ENCODE measurements at regions not wholly inside any gene's neighbourhood (a gene's known extent, or its start where the extent isn't known, plus 50 kb on each side); places are given as distances from the start of the nearest gene placed in this dataset.
"Not testable (repeated sequence)": the region's sequence is repeated elsewhere in the genome, so short reads cannot be mapped to it uniquely, and the experiment has no call there.

- DNase-seq (ENCODE audit: low read depth), result peak; percentile 88
These were observed 142.8 kb downstream of the DLL1 start for GRCh38 chr6:170147832-170148708.

GRCh38 chr6:170147056-170147787 lies 143.7 kb downstream of the DLL1 start:
- H3K4me3 ChIP-seq (ENCODE audit: low read depth, low read length), result no peak overlapping the region
- TF ChIP-seq, protein P1, sequence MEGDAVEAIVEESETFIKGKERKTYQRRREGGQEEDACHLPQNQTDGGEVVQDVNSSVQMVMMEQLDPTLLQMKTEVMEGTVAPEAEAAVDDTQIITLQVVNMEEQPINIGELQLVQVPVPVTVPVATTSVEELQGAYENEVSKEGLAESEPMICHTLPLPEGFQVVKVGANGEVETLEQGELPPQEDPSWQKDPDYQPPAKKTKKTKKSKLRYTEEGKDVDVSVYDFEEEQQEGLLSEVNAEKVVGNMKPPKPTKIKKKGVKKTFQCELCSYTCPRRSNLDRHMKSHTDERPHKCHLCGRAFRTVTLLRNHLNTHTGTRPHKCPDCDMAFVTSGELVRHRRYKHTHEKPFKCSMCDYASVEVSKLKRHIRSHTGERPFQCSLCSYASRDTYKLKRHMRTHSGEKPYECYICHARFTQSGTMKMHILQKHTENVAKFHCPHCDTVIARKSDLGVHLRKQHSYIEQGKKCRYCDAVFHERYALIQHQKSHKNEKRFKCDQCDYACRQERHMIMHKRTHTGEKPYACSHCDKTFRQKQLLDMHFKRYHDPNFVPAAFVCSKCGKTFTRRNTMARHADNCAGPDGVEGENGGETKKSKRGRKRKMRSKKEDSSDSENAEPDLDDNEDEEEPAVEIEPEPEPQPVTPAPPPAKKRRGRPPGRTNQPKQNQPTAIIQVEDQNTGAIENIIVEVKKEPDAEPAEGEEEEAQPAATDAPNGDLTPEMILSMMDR (IDR thresholded peaks at IDR 0.05; ENCODE audit: low read depth, low read length), result no peak
- TF ChIP-seq MAX (IDR thresholded peaks at IDR 0.05; ENCODE audit: low read depth, low read length), result no peak
- no peak for TF ChIP-seq MYC (IDR thresholded peaks at IDR 0.05; ENCODE audit: low read depth, low read length)
- no peak for TF ChIP-seq POLR2A (IDR thresholded peaks at IDR 0.05; ENCODE audit: extremely low read depth, insufficient read length)
- no peak for DNase-seq (ENCODE audit: low read depth)

More at GRCh38 chr6:170147832-170148708, 142.8 kb downstream of the DLL1 start:
- TF ChIP-seq POLR2A (IDR thresholded peaks at IDR 0.05; ENCODE audit: extremely low read depth, insufficient read length), result no peak
- TF ChIP-seq, protein P1 (IDR thresholded peaks at IDR 0.05; ENCODE audit: low read depth, low read length), result no peak
- TF ChIP-seq MAX (IDR thresholded peaks at IDR 0.05; ENCODE audit: low read depth, low read length), result no peak; the same call in 1 of the 2 replicates
- no peak for TF ChIP-seq MYC (IDR thresholded peaks at IDR 0.05; ENCODE audit: low read depth, low read length)
- H3K4me3 ChIP-seq (ENCODE audit: low read depth, low read length), result no peak overlapping the region

- DNase-seq (ENCODE audit: low read depth), result no peak
- TF ChIP-seq MYC (IDR thresholded peaks at IDR 0.05; ENCODE audit: low read depth, low read length) (no peak), MAX (IDR thresholded peaks at IDR 0.05; ENCODE audit: low read depth, low read length) (no peak), POLR2A (IDR thresholded peaks at IDR 0.05; ENCODE audit: extremely low read depth, insufficient read length) (no peak)
- TF ChIP-seq, protein P1 (IDR thresholded peaks at IDR 0.05; ENCODE audit: low read depth, low read length), result no peak
- H3K4me3 ChIP-seq (ENCODE audit: low read depth, low read length), result no peak overlapping the region
These were observed 144.2 kb downstream of the DLL1 start for GRCh38 chr6:170146640-170147039.

DNA sequence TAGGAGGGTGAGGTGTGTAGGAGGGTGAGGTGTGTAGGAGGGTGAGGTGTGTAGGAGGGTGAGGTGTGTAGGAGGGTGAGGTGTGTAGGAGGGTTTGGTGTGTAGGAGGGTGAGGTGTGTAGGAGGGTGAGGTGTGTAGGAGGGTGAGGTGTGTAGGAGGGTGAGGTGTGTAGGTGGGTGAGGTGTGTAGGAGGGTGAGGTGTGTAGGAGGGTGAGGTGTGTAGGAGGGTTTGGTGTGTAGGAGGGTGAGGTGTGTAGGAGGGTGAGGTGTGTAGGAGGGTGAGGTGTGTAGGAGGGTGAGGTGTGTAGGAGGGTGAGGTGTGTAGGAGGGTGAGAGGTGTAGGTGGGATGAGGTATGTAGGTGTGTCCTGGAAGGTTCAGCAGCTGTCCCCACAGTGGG lies 144.7 kb downstream of the DLL1 start:
- H3K4me3 ChIP-seq (ENCODE audit: low read depth, low read length); DNase-seq (ENCODE audit: low read depth): not testable (repeated sequence)

- DNase-seq (ENCODE audit: low read depth), result peak; percentile 47
- H3K4me3 ChIP-seq (ENCODE audit: low read depth, low read length), result not testable (repeated sequence)
These were observed 145.2 kb downstream of the DLL1 start for GRCh38 chr6:170145716-170146115.

DNA sequence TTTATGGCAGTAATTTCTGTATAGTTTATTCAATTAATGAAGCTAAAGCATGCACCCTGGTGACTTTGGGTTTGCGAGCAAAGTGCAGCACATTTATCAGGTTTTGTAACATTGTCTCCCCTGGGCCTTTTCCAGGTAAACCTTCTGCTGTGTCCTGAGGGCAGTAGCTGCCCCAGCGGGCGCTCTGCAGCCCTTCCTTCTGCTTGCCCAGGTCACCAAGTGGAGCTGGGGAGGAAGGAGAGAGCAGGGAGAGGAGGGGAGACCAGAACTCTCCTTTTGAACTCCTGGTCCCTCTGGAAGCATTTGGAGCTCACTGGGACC lies 145.6 kb downstream of the DLL1 start:
- DNase-seq (ENCODE audit: low read depth), result no peak
- TF ChIP-seq MYC (IDR thresholded peaks at IDR 0.05; ENCODE audit: low read depth, low read length), result no peak
- TF ChIP-seq, protein P1 (IDR thresholded peaks at IDR 0.05; ENCODE audit: low read depth, low read length), result no peak
- no peak for TF ChIP-seq MAX (IDR thresholded peaks at IDR 0.05; ENCODE audit: low read depth, low read length)
- TF ChIP-seq POLR2A (IDR thresholded peaks at IDR 0.05; ENCODE audit: extremely low read depth, insufficient read length), result no peak
- no peak overlapping the region for H3K4me3 ChIP-seq (ENCODE audit: low read depth, low read length)
